AG10803 (cell line): ENCODE measurements at regions not wholly inside any gene's neighbourhood (a gene's known extent, or its start where the extent isn't known, plus 50 kb on each side); places are given as distances from the start of the nearest gene placed in this dataset.

Source experiments
- DNase-seq: peaks from one replicate; pipeline ENCODE4 v3.0.0; 2010; ENCODE audit warnings: low read depth
- H3K4me3 ChIP-seq: 2 replicates; pipeline ENCODE4 v1.5.1; 2011; ENCODE audit warnings: mild to moderate bottlenecking, low read length, control low read depth
- CTCF ChIP-seq: conservative IDR thresholded peaks from 2 replicates; pipeline ENCODE4 v1.5.1; 2011; ENCODE audit warnings: mild to moderate bottlenecking, low read length, control low read depth, inconsistent platforms

GRCh38 chr12:114852976-114853529, 169.1 kb upstream of the TBX3 start:
- DNase-seq = peak; percentile 87
- no peak overlapping the region for H3K4me3 ChIP-seq
- no peak for TF ChIP-seq CTCF

- no peak for DNase-seq
- no peak for TF ChIP-seq CTCF
- no peak overlapping the region for H3K4me3 ChIP-seq
Observed at GRCh38 chr12:114851981-114852380, 168.0 kb upstream of the TBX3 start.

GRCh38 chr12:114850661-114851275, 166.8 kb upstream of the TBX3 start:
- TF ChIP-seq CTCF = no peak
- DNase-seq = no peak
- no peak overlapping the region for H3K4me3 ChIP-seq

- TF ChIP-seq CTCF = no peak
- no peak overlapping the region for H3K4me3 ChIP-seq
- peak; percentile 96 for DNase-seq
Observed at GRCh38 chr12:114848666-114849065, 164.7 kb upstream of the TBX3 start.

GRCh38 chr12:114847441-114848035, 163.6 kb upstream of the TBX3 start:
- H3K4me3 ChIP-seq = no peak overlapping the region
- peak; percentile 45 for DNase-seq
- no peak for TF ChIP-seq CTCF

GRCh38 chr12:114846771-114847170, 162.8 kb upstream of the TBX3 start:
- DNase-seq = no peak
- H3K4me3 ChIP-seq = no peak overlapping the region
- TF ChIP-seq CTCF = no peak
